Ectodermal cell (in vitro differentiated cells): ENCODE measurements at regions not wholly inside any gene's neighbourhood (a gene's known extent, or its start where the extent isn't known, plus 50 kb on each side); places are given as distances from the start of the nearest gene placed in this dataset.
"Not testable (repeated sequence)": the region's sequence is repeated elsewhere in the genome, so short reads cannot be mapped to it uniquely, and the experiment has no call there.

Experiments used
- H3K27ac ChIP-seq: 2 replicates; pipeline ENCODE4 v1.7.0; 2013; ENCODE audit warnings: mild to moderate bottlenecking, low read depth, low read length; ENCODE audit not compliant: insufficient read depth, poor library complexity, severe bottlenecking
- H3K27me3 ChIP-seq: 2 replicates; pipeline ENCODE4 v1.7.0; 2013; ENCODE audit warnings: mild to moderate bottlenecking, low read length; ENCODE audit not compliant: insufficient read depth, control insufficient read depth, poor library complexity, severe bottlenecking
- H3K36me3 ChIP-seq: one replicate; pipeline ENCODE4 v1.7.0; 2013; ENCODE audit warnings: low read length; ENCODE audit not compliant: control insufficient read depth, insufficient read depth
- H3K4me1 ChIP-seq: one replicate; pipeline ENCODE4 v1.7.0; 2013; ENCODE audit warnings: low read length; ENCODE audit not compliant: control insufficient read depth, insufficient read depth
- H3K4me3 ChIP-seq: 2 replicates; pipeline ENCODE4 v1.7.0; 2013; ENCODE audit warnings: low read depth, low read length, control low read depth; ENCODE audit not compliant: insufficient read depth
- H3K9me3 ChIP-seq: 2 replicates; pipeline ENCODE4 v1.7.0; 2013; ENCODE audit warnings: mild to moderate bottlenecking, low read length, moderate library complexity; ENCODE audit not compliant: control insufficient read depth
- WGBS, 2 experiments: methylation state at CpG; one replicate each; pipeline ENCODE4 v1.1.7; 2013; ENCODE audit warnings: missing lambda C conversion rate in 2 of 2; 5-methylcytosine and 5-hydroxymethylcytosine counted together

DNA sequence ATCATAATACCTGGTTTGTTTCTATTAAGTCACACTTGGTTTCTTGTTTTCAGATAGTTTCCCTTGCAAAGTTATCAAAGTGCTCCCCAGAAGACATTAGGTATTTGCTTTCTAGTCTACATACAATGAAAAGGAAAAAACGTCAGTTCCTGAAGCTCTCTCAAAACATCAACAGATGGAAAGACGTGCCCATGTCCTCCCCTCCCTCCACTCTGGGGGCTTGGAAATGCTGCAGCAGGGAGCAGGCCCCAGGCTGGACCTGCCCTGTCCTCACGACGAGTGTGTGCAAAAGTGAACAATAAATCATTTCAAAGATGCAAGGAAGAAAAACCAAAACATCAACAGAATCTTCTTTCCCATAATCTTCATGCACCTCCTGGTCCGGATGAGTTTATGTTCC lies 118.5 kb downstream of the USP22 start:
- no peaks in the 10 kb centered on the region for H3K27me3 ChIP-seq
- H3K36me3 ChIP-seq, result no peaks in the 10 kb centered on the region
- H3K9me3 ChIP-seq, result no peaks in the 10 kb centered on the region
- WGBS, 2 experiments, result 77 to 78% methylated on average over 5 of the region's 5 CpGs
- H3K27ac ChIP-seq, result no peak overlapping the region
- no peaks in the 10 kb centered on the region for H3K4me1 ChIP-seq
- no peak overlapping the region for H3K4me3 ChIP-seq

DNA sequence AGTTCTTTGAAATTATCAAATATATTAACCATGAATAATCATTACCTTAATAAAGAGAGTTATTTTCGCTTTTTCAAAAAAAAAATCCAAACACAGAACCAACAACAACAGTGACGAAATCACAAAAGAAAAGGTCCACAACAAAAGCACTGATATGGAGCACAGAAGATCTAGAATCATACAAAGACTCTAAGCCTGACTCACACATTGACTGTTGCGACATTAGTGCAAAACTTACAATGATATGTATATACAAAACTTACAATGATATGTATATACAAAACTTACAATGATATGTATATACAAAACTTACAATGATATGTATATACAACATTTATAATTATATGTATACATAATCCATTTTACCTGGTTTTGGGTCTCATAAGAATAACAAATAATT lies 117.7 kb downstream of the USP22 start:
- no peaks in the 10 kb centered on the region for H3K9me3 ChIP-seq
- H3K4me3 ChIP-seq, result no peak overlapping the region
- no peaks in the 10 kb centered on the region for H3K4me1 ChIP-seq
- no peaks in the 10 kb centered on the region for H3K36me3 ChIP-seq
- 90 to 100% methylated on average over 2 to 3 of the region's 3 CpGs for WGBS, 2 experiments
- no peaks in the 10 kb centered on the region for H3K27me3 ChIP-seq
- no peak overlapping the region for H3K27ac ChIP-seq

DNA sequence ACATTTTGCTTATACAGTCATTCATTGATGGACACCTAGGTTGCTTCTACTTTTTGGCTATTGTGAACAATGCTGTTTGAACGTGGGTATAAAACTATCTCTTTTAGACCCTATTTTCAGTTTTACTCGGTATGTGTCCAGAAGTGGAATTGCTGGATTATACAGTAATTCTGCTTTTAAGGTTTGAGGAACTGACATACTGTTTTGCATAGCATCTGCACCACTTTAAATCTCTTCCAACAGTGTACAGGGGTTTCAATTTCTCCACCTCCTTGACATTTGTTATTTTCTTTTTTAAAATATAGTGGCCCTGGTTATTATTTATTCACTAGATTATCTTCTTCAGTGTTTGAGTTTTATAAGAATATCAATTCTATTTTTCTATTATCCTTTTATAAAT lies 116.9 kb downstream of the USP22 start:
- Histone ChIP-seq H3K27ac (no peak overlapping the region), H3K36me3 (no peaks in the 10 kb centered on the region), H3K27me3 (no peaks in the 10 kb centered on the region), H3K9me3 (no peaks in the 10 kb centered on the region), H3K4me1 (no peaks in the 10 kb centered on the region), H3K4me3 (no peak overlapping the region)
- 89 to 91% methylated on average over 2 of the region's 2 CpGs for WGBS, 2 experiments

DNA sequence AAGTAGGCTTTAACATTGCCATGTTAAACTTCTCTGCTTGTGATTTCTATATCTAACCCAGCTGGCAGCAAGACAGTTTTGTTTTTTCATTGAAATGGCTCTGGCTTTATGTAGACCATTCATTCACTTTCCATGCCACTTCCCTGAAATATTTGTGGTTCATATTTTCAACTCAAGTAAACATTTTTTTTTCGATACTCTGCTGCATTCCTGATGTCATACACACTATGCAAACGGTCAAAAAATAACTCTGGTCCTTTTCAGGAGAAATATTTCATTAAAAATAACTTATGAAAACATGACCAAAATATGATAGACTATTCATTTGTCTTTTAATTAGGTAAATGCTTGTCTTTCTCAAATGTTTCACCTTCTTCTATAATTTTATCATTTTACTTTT lies 116.3 kb downstream of the USP22 start:
- WGBS, 2 experiments, result 86 to 95% methylated on average over 2 of the region's 2 CpGs
- H3K27me3 ChIP-seq, result no peaks in the 10 kb centered on the region
- H3K9me3 ChIP-seq, result no peaks in the 10 kb centered on the region

DNA sequence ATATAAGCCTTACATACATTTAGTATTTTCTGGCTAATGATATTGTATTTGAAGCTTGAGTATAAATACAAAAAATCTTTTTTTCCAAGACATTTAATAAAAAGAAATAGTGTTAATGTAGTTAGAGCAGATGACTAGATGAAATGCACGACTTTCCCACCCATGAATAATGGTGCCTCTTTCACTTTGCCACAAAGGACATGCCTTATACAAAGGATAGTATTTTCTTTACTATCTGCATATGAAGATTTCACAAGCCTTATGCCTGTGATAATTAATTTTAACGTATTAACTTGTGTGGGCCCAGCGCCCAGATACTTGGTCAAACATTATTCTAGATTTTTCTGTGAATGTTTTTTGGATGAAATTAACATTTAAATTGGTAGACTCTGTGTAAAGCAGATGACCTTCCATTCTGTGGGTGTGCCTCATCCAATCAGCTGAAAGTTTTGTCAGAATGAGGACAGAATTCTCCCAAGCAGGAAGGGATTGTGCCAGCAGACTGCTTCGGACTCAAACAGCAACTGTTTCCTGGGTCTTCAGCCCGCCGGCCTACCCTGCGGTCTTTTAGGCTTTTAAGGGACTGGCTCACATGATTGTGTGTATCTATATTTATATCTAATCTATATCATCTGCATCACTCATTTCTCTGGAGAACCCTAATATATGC lies 115.4 kb downstream of the USP22 start:
- Histone ChIP-seq H3K27me3 (no peaks in the 10 kb centered on the region), H3K27ac (no peak overlapping the region), H3K9me3 (no peaks in the 10 kb centered on the region), H3K4me3 (no peak overlapping the region), H3K4me1 (no peaks in the 10 kb centered on the region), H3K36me3 (no peaks in the 10 kb centered on the region)
- WGBS, 2 experiments, result 87 to 98% methylated on average over 6 of the region's 7 CpGs

More for the DNA sequence above, 116.3 kb downstream of the USP22 start:
- no peaks in the 10 kb centered on the region for H3K36me3 ChIP-seq
- no peak overlapping the region for H3K4me3 ChIP-seq
- no peaks in the 10 kb centered on the region for H3K4me1 ChIP-seq
- H3K27ac ChIP-seq, result no peak overlapping the region

DNA sequence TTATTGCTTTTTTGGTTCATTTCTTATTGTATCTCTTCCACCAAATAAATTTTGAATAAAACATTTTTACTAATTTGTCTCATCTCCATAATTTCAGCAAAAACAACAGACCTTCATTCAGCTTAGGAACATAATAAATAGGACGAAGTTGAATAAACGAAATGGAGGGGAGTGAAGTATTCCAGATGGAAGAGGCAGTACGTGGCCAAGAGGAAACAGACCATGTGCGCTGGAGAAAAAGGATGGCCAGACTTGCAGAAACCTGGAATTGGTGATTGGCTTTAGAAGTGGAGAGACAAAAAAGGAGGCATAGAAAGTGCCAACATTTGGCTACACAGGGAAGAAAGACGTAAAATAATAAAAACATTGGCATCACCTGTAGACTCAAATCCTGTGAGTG lies 113.5 kb downstream of the USP22 start:
- no peaks in the 10 kb centered on the region for H3K4me1 ChIP-seq
- H3K9me3 ChIP-seq, result no peaks in the 10 kb centered on the region
- H3K36me3 ChIP-seq, result no peaks in the 10 kb centered on the region
- H3K27ac ChIP-seq, result no peak overlapping the region
- 94 to 97% methylated on average over 5 of the region's 5 CpGs for WGBS, 2 experiments
- no peak overlapping the region for H3K4me3 ChIP-seq
- no peaks in the 10 kb centered on the region for H3K27me3 ChIP-seq

DNA sequence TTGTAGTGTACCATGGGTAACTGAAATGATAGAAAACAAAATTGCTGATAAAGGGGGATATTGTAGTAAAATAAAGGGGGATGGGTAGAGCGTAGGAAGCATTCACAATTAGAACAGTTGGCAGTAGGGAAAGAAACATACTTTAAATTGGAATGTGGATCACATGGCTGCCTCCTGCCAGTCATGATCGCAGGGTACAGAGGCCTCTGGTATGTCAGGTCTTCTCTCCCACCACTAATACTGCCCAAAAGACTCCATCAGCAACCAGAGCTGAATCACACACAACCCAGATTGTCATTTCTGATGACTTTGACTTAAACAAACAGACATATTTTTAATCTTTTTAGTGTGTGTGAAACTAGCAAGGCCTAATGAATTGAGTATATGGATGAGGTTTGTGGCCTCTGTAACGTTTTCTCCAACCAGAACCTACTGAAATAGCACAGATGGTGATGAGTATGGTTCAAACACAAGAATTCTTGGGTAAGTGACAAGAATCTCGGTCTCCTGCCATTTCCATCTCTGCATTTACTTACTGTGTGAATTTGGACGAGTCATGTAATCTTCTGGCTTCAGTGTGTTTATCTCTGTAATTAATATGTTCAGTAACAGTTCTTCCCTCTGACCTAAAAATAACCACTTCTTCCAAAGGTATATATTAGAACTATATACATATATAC lies 112.6 kb downstream of the USP22 start:
- H3K36me3 ChIP-seq, result no peaks in the 10 kb centered on the region
- no peak overlapping the region for H3K27ac ChIP-seq
- no peaks in the 10 kb centered on the region for H3K27me3 ChIP-seq
- H3K9me3 ChIP-seq, result no peaks in the 10 kb centered on the region
- H3K4me1 ChIP-seq, result no peaks in the 10 kb centered on the region
- no peak overlapping the region for H3K4me3 ChIP-seq
- WGBS, 2 experiments, result 87 to 89% methylated on average over 4 to 5 of the region's 5 CpGs

DNA sequence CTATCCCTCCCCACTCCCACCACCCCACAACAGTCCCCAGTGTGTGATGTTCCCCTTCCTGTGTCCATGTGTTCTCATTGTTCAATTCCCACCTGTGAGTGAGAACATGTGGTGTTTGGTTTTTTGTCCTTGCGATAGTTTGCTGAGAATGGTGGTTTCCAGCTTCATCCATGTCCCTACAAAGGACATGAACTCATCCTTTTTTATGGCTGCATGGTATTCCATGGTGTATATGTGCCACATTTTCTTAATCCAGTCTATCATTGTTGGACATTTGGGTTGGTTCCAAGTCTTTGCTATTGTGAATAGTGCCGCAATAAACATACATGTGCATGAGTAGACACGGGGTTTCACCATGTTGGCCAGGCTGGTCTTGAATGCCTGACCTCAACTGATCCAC lies 109.8 kb downstream of the USP22 start:
- not testable (repeated sequence) for H3K27me3 ChIP-seq, H3K4me3 ChIP-seq, H3K4me1 ChIP-seq, H3K36me3 ChIP-seq, H3K9me3 ChIP-seq, H3K27ac ChIP-seq
- WGBS, 2 experiments, result 95 to 96% methylated on average over 2 of the region's 3 CpGs

DNA sequence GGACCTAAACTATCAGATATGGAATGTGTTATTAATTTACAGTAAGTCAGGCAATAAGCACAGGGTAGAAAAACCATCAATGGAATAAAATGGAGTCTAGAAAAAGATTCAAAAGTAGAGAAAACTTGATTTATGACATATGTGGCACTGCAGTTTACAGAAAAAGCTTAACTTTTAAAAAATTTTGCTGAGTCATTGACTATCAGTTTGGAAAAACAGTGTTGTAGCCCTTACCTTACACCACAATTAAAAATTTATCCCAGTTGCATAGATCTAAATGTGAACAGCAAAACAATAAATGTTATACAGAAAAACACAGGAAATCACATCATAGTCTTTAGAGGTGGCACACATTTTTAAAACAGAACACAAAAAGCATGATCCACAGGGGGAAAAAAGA lies 108.5 kb downstream of the USP22 start:
- H3K27ac ChIP-seq, result no peak overlapping the region
- H3K9me3 ChIP-seq, result no peaks in the 10 kb centered on the region
- H3K27me3 ChIP-seq, result no peaks in the 10 kb centered on the region
- H3K4me3 ChIP-seq, result no peak overlapping the region
- H3K36me3 ChIP-seq, result no peaks in the 10 kb centered on the region
- H3K4me1 ChIP-seq, result no peaks in the 10 kb centered on the region

DNA sequence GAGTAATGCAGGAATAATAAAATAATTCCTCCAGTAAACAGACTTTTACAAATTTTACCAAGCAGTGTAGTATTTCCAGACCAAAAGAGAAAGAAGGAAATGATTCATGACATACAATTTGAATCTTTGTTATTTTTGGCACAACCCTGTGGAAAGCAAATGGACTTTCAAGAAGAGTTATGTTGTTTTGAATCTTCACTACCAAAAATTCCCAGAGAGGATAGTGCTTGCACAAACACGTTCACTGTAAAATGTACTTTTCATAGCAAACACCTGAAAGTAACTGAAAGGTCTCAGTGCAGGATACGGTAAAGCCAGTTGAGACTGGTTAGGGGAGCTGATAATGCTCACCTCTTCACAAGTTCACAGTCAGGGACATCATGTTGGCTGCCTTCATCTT lies 107.1 kb downstream of the USP22 start:
- no peaks in the 10 kb centered on the region for H3K36me3 ChIP-seq
- no peaks in the 10 kb centered on the region for H3K9me3 ChIP-seq
- H3K27ac ChIP-seq, result no peak overlapping the region
- H3K4me3 ChIP-seq, result no peak overlapping the region
- no peaks in the 10 kb centered on the region for H3K27me3 ChIP-seq
- 73 to 90% methylated on average over 2 of the region's 2 CpGs for WGBS, 2 experiments
- H3K4me1 ChIP-seq, result no peaks in the 10 kb centered on the region
